ENCODE measurements at regions not wholly inside any gene's neighbourhood (a gene's known extent, or its start where the extent isn't known, plus 50 kb on each side); places are given as distances from the start of the nearest gene placed in this dataset.
A peak's percentile ranks its signal among the peaks of the same experiment; 100 is the strongest.

DNA sequence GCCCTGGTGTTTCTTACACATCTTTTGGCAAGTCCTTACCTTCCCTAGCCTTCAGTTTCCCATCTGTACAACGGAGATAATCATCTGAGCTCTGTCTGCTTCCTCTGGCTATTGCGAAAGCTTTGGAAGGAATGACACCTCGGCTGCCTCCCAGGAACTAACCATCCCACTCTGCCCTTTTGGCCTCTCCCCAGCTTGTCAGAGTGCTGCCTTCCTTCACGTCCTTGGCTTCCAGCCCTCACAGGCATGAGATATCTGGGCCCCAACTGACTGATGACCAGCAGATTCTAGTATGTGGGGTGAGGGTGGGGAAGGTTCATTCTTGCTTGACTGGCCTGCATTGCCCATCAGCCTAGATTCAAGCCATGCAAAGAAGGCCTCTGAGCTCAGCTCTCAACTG is 253.1 kb upstream of the FGGY start (continued):
- TF ChIP-seq, protein P1, sequence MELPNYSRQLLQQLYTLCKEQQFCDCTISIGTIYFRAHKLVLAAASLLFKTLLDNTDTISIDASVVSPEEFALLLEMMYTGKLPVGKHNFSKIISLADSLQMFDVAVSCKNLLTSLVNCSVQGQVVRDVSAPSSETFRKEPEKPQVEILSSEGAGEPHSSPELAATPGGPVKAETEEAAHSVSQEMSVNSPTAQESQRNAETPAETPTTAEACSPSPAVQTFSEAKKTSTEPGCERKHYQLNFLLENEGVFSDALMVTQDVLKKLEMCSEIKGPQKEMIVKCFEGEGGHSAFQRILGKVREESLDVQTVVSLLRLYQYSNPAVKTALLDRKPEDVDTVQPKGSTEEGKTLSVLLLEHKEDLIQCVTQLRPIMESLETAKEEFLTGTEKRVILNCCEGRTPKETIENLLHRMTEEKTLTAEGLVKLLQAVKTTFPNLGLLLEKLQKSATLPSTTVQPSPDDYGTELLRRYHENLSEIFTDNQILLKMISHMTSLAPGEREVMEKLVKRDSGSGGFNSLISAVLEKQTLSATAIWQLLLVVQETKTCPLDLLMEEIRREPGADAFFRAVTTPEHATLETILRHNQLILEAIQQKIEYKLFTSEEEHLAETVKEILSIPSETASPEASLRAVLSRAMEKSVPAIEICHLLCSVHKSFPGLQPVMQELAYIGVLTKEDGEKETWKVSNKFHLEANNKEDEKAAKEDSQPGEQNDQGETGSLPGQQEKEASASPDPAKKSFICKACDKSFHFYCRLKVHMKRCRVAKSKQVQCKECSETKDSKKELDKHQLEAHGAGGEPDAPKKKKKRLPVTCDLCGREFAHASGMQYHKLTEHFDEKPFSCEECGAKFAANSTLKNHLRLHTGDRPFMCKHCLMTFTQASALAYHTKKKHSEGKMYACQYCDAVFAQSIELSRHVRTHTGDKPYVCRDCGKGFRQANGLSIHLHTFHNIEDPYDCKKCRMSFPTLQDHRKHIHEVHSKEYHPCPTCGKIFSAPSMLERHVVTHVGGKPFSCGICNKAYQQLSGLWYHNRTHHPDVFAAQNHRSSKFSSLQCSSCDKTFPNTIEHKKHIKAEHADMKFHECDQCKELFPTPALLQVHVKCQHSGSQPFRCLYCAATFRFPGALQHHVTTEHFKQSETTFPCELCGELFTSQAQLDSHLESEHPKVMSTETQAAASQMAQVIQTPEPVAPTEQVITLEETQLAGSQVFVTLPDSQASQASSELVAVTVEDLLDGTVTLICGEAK (IDR thresholded peaks at IDR 0.05) = no peak
- TF ChIP-seq, protein P1 (CRISPR knock-in tag; IDR thresholded peaks at IDR 0.05) = no peak
- TF ChIP-seq POLR2B (IDR thresholded peaks at IDR 0.05; ENCODE audit: low read depth, partially characterized antibody) (no peak), SP1 (CRISPR knock-in tag; IDR thresholded peaks at IDR 0.05) (no peak), KAT2B (IDR thresholded peaks at IDR 0.05; ENCODE audit: low read depth, low read length) (no peak), ZNF766 (CRISPR knock-in tag; conservative IDR thresholded peaks at IDR 0.05) (no peak; the same call in 1 of the 2 replicates), ZFP36 (IDR thresholded peaks at IDR 0.05; ENCODE audit: low read depth, low read length, partially characterized antibody) (peak; percentile 25), SMARCC2 (IDR thresholded peaks at IDR 0.05; ENCODE audit: low read depth) (peak; percentile 69; the same call in 1 of the 2 replicates), PTRF (tag; IDR thresholded peaks at IDR 0.05) (no peak), RBFOX2 (IDR thresholded peaks at IDR 0.05; ENCODE audit: low read depth, low read length) (no peak), LEF1 (IDR thresholded peaks at IDR 0.05) (peak; percentile 24; the same call in 1 of the 2 replicates)
- TF ChIP-seq, protein P2, sequence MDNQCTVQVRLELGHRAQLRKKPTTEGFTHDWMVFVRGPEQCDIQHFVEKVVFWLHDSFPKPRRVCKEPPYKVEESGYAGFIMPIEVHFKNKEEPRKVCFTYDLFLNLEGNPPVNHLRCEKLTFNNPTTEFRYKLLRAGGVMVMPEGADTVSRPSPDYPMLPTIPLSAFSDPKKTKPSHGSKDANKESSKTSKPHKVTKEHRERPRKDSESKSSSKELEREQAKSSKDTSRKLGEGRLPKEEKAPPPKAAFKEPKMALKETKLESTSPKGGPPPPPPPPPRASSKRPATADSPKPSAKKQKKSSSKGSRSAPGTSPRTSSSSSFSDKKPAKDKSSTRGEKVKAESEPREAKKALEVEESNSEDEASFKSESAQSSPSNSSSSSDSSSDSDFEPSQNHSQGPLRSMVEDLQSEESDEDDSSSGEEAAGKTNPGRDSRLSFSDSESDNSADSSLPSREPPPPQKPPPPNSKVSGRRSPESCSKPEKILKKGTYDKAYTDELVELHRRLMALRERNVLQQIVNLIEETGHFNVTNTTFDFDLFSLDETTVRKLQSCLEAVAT (IDR thresholded peaks at IDR 0.05) = no peak
- TF ChIP-seq, protein P3, sequence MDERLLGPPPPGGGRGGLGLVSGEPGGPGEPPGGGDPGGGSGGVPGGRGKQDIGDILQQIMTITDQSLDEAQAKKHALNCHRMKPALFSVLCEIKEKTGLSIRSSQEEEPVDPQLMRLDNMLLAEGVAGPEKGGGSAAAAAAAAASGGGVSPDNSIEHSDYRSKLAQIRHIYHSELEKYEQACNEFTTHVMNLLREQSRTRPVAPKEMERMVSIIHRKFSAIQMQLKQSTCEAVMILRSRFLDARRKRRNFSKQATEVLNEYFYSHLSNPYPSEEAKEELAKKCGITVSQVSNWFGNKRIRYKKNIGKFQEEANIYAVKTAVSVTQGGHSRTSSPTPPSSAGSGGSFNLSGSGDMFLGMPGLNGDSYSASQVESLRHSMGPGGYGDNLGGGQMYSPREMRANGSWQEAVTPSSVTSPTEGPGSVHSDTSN (CRISPR knock-in tag; IDR thresholded peaks at IDR 0.05; ENCODE audit: low read depth) = no peak
- TF ChIP-seq, protein P3 (tag; conservative IDR thresholded peaks at IDR 0.05; ENCODE audit: low read depth) = peak; percentile 54; the same call in 1 of the 2 replicates
- TF ChIP-seq, protein P4, sequence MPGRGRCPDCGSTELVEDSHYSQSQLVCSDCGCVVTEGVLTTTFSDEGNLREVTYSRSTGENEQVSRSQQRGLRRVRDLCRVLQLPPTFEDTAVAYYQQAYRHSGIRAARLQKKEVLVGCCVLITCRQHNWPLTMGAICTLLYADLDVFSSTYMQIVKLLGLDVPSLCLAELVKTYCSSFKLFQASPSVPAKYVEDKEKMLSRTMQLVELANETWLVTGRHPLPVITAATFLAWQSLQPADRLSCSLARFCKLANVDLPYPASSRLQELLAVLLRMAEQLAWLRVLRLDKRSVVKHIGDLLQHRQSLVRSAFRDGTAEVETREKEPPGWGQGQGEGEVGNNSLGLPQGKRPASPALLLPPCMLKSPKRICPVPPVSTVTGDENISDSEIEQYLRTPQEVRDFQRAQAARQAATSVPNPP (IDR thresholded peaks at IDR 0.05; ENCODE audit: borderline replicate concordance, insufficient read depth, insufficient read length) = no peak
